Transverse colon (tissue), 3 donors: ENCODE measurements at regions not wholly inside any gene's neighbourhood (a gene's known extent, or its start where the extent isn't known, plus 50 kb on each side); places are given as distances from the start of the nearest gene placed in this dataset.

Experiments used
- EP300 ChIP-seq: sonication (generic); formaldehyde crosslinking; IDR thresholded peaks from one replicate; pipeline ENCODE4 v1.6.1; 2017; ENCODE audit warnings: antibody characterized with exemption, low read depth
- POLR2A ChIP-seq: fragments of 450-650 bp; IDR thresholded peaks from one replicate; pipeline ENCODE4 v1.6.1; 2016; ENCODE audit warnings: antibody characterized with exemption, mild to moderate bottlenecking, moderate library complexity
- TF ChIP-seq, protein P1 (sequence below), 5 experiments: fragments of 200-600 bp in 3 of 5; fragments of 450-650 bp in 2 of 5; sonication (generic) in 3 of 5; IDR thresholded peaks; 1 replicate in 2 of 5; 2 replicates in 3 of 5; pipeline ENCODE4 v1.5.1; 2016 to 2017; ENCODE audit warnings: antibody characterized with exemption in 5 of 5, inconsistent platforms in 3 of 5, mild to moderate bottlenecking in 2 of 5, moderate library complexity in 1 of 5

DNA sequence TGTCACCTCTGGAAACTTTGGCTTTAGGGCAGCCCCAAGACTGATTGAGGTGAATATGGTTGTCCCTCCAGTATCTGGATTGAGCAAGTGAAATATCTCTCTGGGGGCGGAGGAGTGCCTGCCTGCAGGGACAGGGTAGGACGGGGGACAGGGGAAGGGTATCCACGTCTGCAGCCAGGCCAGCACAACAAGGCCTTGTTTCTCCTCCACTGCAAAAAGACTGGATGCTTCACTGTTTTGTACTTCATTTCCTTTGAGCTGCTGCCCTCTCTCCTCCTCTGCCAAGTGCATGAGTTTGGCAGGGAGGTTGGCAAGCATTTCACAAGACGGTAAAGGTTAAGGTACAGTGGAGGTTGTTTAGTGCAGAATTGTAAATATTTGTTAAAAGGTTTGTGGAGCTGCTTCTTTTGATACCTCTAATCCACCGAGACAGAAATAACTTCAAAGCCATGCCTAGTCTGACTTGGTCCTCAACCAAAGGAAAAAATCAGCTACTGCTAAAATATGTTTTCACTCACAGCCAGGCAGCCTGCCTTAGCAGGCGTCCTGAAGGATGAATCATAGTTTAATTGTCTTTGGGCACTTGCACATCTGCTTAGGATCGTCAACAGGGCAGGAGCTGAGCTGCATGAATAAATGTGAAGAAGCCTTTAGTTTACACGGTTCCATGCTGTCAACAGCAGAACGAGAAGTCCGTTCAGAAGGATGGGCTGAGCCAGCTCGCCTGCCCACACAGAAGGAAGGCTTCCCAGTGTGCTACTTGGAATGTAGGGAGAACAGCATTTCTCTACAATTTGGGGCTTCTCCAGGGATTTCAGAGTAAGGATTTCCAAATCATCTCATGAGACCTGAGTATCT is 269.7 kb downstream of the TTC6 start:
- no peak for TF ChIP-seq POLR2A
- TF ChIP-seq, protein P1, sequence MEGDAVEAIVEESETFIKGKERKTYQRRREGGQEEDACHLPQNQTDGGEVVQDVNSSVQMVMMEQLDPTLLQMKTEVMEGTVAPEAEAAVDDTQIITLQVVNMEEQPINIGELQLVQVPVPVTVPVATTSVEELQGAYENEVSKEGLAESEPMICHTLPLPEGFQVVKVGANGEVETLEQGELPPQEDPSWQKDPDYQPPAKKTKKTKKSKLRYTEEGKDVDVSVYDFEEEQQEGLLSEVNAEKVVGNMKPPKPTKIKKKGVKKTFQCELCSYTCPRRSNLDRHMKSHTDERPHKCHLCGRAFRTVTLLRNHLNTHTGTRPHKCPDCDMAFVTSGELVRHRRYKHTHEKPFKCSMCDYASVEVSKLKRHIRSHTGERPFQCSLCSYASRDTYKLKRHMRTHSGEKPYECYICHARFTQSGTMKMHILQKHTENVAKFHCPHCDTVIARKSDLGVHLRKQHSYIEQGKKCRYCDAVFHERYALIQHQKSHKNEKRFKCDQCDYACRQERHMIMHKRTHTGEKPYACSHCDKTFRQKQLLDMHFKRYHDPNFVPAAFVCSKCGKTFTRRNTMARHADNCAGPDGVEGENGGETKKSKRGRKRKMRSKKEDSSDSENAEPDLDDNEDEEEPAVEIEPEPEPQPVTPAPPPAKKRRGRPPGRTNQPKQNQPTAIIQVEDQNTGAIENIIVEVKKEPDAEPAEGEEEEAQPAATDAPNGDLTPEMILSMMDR (IDR thresholded peaks at IDR 0.05) = no peak
- TF ChIP-seq EP300 = no peak
